ENCODE measurements at regions not wholly inside any gene's neighbourhood (a gene's known extent, or its start where the extent isn't known, plus 50 kb on each side); places are given as distances from the start of the nearest gene placed in this dataset.
"Not testable (repeated sequence)": the region's sequence is repeated elsewhere in the genome, so short reads cannot be mapped to it uniquely, and the experiment has no call there.

DNA sequence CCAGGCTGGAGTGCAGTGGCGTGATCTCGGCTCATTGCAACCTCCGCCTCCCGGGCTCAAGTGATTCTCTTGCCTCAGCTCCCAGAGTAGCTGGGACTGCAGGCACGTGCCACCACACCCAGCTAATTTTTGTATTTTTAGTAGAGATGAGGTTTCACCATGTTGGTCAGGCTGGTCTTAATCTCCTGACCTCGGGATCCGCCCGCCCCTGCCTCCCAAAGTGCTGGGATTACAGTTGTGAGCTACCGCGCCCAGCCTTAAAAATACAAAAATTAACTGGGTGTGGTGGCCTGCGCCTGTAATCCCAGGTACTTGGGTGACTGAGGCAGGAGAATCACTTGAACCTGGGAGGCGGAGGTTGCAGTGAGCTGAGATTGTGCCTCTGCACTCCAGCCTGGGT, 89.4 kb downstream of the UTRN start:
- TF ChIP-seq EZH2 (IDR thresholded peaks at IDR 0.05); POLR2AphosphoS5 (IDR thresholded peaks at IDR 0.05; ENCODE audit: borderline replicate concordance, low read depth, low read length): not testable (repeated sequence)

All from SK-N-MC (cell line).